Activated CD4-positive, alpha-beta T cell treated with anti-CD3 and anti-CD28 coated beads, Interleukin-2, amount 50 U/mL, for 4 hours (primary cell): ENCODE measurements at regions not wholly inside any gene's neighbourhood (a gene's known extent, or its start where the extent isn't known, plus 50 kb on each side); places are given as distances from the start of the nearest gene placed in this dataset.
A peak's percentile ranks its signal among the peaks of the same experiment; 100 is the strongest.

Experiments used
- DNase-seq, 2 experiments: peaks; one replicate each; pipeline ENCODE4 v3.0.0-alpha.2; 2020

DNA sequence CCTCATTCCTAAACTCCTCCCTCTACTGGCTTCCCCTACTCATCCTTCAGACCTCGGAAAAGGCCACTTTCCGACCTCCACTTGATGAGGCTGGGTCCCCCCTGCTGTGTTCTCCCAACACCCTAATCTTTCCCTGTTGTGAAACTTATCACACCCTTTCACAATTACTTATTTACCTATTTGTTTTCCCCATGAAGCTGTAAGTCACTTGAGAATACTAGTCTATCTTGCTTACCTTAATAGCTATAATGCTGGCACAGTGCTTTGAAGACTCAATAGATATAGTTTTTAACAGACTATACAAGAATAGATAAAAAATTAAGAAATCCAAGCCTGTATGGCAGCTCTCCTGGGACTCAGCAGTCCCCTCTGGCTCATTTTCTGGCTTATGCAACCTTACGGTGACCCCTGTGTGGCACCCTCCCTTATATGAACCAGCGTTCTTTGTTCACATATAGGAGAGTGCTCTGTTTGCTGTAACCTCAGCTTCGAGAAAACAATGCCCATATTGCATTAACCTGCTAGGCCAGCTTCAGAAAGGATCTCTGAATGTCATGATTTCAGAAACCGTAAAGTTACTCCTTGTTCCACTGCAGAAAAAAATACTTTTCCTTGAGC lies 220.4 kb upstream of the PKDCC start:
- no peak for DNase-seq

GRCh38 chr2:41828052-41828643 lies 219.7 kb upstream of the PKDCC start:
- DNase-seq, result no peak

GRCh38 chr2:41829052-41829451 lies 218.8 kb upstream of the PKDCC start:
- DNase-seq, result no peak

DNA sequence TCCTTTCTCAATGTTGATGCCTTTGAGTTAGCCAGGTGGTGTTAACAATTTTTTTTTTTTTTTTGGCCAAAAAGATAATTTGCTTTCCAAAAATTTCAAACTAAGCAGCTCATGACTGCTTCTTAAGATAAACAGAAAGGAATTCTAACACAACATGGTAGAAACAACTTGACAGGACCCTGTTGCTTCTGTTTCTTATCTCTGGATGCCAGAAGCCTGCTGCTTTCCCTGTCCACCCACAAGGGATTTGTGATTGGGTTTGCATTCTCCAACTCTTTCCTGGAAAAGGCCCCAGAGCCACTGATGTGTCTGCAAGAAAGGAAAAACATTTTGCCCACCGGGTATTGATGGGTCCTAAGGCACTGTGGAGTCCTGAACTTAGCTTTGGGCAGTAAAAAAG lies 217.2 kb upstream of the PKDCC start:
- DNase-seq, result no peak

DNA sequence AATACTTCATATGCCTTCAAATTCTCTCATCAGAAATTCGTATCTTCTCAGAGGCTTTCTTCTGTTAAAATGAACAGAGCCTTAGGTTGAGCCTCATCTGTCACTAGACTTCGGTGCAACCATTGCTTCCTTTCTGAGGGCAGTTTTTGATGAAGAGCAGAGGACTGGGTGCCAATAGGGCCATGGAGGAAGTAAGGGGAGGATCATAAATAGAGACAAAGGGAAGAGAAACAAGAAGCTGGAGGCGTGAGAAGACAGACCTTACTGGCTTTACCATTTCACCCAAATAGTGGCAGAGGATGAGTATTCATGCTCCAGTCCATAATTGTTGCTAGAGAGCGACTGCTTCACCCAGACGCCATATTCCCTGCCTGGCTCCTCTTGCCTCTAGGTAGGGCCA lies 215.6 kb upstream of the PKDCC start:
- DNase-seq, result no peak

DNA sequence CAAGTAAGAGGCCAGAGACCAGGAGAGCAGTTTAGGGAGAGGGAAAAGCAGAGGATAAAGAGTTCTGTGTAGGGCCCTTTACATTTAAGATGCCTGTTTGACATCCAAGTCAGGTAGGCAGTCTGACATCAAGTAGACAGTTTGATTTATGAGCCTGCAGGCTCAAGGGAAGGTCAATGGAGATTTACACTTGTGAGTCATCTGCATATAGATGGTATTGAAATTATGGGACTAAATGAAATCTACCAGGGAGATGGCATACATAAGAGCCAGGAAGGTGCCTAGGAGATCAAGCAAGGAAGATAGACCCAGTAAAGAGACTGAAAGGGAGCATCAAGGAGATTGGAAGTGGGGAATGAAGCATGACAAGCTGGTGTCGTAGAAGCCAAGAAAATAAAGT lies 212.4 kb upstream of the PKDCC start:
- DNase-seq, result no peak

DNA sequence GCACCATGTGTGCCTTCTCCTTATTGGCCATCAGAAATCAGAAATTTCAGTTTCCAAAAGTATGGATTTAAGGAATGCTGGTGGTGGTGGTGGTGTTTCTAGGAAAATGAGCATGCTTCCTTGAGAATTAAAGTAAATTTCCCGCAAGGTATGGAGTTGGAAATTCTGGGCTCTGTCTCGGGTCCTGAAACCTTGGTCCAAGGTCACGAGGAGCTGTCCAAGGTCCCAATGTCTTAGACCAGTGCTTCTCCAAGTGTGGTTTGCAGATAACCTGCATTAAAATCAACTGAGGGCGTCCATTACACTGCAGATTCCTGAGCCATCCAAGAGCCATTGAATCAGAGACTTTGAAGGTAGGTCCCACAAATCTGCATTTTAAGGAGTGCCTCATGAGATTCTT lies 210.9 kb upstream of the PKDCC start:
- DNase-seq, result peak; percentile 5 to 14

DNA sequence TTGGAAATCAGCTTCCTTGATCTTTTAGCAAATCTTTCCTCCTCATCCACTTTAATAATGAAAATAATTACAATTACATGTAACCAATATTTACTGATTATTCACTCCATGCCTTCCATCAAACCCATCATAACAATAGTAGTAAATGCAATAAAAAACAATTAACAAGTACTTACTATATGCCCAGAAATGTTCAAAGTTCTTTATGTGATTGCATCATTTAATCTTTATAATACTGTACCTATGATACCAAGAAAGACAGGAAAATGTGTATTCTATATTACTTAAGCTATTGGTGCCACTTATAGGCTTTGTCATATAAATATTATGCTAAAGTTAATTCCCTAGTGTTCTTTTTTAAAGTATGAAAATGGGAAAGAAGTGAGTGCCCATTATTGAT lies 210.2 kb upstream of the PKDCC start:
- DNase-seq, result no peak

- DNase-seq, result peak; percentile 97
These were observed 206.9 kb upstream of the PKDCC start for GRCh38 chr2:41840702-41841551.

DNA sequence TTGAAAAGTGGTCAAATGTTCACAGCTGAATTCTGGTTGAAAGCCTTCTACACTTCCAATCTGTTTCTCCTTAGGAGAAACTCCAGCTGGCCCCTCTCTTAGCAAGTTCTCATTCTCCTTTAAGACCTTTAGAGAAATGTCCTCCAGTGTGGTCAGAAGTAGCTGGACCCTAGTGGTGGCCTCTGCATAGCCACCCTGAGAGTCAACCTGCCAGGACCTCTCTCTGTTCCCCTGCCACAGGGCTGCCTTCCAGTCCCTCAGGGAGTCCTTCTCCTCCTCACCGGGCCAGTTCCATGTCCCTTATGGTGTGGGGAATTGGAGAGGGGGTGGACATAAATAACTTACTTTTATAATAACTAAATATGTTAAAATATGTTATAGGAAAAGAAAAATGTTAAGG lies 200.9 kb upstream of the PKDCC start:
- DNase-seq, result no peak

DNA sequence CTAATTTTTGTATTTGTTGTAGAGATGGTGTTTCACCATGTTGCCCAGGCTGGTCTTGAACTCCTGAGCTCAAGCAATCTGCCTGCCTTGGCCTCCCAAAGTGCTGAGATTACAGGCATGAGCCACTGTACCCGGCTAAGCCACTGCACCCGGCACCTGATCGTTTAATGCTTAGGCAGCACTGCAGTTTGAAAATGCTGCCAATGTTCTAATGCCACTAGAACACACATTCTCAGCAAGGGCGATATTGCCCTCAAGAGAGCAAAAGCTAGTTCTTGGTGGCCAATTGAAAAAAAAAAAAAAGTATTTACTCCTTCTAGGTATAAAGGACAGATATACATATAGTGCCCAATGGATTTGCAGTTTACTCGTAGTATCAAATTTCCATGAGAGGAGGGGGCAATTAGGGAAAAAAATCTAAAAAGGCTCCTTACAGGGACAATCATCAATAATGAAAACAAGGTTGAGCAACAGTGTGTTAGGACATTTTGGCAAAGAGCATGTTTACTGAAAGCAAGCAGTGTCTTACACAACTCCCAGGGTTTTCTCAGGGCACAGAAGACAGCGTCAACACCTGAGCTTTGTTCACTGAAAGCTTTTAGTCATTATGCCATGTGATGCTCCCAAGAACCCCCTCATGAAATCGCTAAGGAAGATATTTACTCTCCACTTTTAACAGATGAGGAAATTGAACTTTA lies 199.9 kb upstream of the PKDCC start:
- DNase-seq, result no peak

- no peak for DNase-seq
These were observed 196.3 kb upstream of the PKDCC start for GRCh38 chr2:41851554-41851953.

GRCh38 chr2:41853427-41854191 lies 194.2 kb upstream of the PKDCC start:
- no peak for DNase-seq

- DNase-seq, result no peak
These were observed 193.6 kb upstream of the PKDCC start for GRCh38 chr2:41854227-41854626.

- no peak for DNase-seq
These were observed 190.9 kb upstream of the PKDCC start for GRCh38 chr2:41856946-41857345.

- DNase-seq, result no peak
These were observed 188.0 kb upstream of the PKDCC start for GRCh38 chr2:41859615-41860514.

- no peak for DNase-seq
These were observed 184.8 kb upstream of the PKDCC start for GRCh38 chr2:41863062-41863461.

DNA sequence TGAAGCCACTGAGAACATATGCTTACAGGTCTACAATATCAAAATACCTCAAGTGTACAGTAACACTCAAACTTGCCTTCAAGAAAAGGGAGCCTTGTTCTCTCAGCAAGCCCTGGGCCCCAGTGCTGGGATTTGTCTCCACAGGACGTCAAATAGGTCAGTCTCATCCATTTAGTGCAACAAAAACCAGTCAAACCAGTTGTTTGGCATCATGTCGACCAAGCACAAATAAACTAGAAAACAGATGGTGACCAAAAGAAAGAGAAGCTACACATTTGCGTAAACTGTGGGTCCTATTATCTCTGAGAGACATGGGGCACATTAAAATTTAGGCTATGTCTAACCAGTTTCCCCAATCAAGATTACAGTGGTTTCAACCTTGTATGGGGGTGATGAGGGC lies 182.6 kb upstream of the PKDCC start:
- no peak for DNase-seq

DNA sequence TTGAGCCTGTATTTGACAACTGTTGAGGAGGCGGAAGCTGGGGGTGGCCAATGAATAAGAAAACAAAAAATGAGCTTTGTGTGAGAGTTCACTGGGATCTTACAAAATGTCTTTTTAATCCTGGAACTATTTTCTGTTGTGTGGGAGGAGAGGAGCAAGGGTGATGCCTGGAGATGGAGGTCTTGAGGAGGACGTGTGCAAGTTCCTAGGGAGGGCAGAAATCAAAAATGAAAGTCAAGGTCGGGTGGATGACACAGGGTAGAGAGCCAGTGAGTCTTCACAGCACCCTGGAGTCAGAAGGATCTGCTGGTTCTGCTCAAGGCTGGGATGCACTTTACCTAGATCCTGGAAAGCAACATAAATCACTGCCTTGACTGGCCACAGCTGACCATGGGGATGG lies 180.3 kb upstream of the PKDCC start:
- DNase-seq, result no peak

DNA sequence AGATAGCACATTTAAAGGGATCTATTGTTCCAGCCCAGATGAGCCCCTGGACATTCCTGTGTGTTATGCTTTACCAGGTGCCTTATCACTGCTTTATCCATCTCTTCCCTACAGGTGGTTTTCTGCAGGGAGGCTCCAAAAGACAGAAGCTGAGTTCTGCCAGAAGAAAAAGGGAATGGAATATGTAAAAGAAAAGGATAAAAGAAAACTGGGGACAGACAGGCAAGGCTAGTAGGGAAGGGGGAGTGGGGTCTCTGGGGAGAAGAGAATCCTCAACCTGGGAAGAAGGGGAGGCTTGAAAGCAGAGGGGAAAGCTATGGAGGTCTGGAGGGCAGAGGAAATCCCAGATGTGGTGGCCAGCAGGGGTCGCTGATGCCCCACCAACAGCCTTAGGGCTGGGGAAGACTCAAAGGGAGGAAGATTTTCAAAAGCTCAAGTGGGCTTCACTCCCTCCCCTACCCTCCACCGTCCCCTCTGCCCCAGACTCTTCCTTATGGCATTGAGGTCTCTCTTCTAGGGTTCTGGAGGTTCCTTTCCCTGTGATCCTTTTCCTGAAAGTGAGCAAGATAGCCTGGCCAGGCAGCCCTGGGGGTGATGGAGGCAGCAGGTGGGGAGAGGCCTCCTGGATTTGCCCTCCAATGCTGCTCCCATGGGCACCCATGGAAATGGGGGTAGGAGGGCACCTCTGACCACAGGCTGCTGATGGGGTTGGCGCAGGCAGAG lies 178.1 kb upstream of the PKDCC start:
- DNase-seq, result peak; percentile 67

- DNase-seq, result no peak
These were observed 177.6 kb upstream of the PKDCC start for GRCh38 chr2:41870265-41870585.
